ENCODE measurements at regions not wholly inside any gene's neighbourhood (a gene's known extent, or its start where the extent isn't known, plus 50 kb on each side); places are given as distances from the start of the nearest gene placed in this dataset.

- TF ChIP-seq IRF2 (CRISPR knock-in tag; IDR thresholded peaks at IDR 0.05; ENCODE audit: borderline replicate concordance, low read depth) = no peak
- no peak for TF ChIP-seq CTCF (IDR thresholded peaks at IDR 0.05)
- TF ChIP-seq ATF6 (CRISPR knock-in tag; IDR thresholded peaks at IDR 0.05) = no peak
- TF ChIP-seq TEAD4 (CRISPR knock-in tag; IDR thresholded peaks at IDR 0.05) = no peak
- TF ChIP-seq AFF4 (CRISPR knock-in tag; IDR thresholded peaks at IDR 0.05; ENCODE audit: borderline replicate concordance) = no peak
- no peak for TF ChIP-seq FOXJ3 (CRISPR knock-in tag; IDR thresholded peaks at IDR 0.05; ENCODE audit: borderline replicate concordance)
- TF ChIP-seq USF2 (CRISPR knock-in tag; IDR thresholded peaks at IDR 0.05) = no peak
- no peak for TF ChIP-seq ZNF423 (CRISPR knock-in tag; IDR thresholded peaks at IDR 0.05)
- TF ChIP-seq NFE2L1 (CRISPR knock-in tag; IDR thresholded peaks at IDR 0.05) = no peak
These were observed 637.5 kb upstream of the FAT3 start for GRCh38 chr11:91587131-91587530.
